CD4-positive, alpha-beta T cell (primary cell): ENCODE measurements at regions not wholly inside any gene's neighbourhood (a gene's known extent, or its start where the extent isn't known, plus 50 kb on each side); places are given as distances from the start of the nearest gene placed in this dataset.
"Not testable (repeated sequence)": the region's sequence is repeated elsewhere in the genome, so short reads cannot be mapped to it uniquely, and the experiment has no call there.

ENCODE experiments used
- ATAC-seq: fragments of 200-7000 bp; cut with Tn5 transposase; one replicate; pipeline ENCODE4 v1.10.0; 2022; ENCODE audit warnings: mild to moderate bottlenecking; ENCODE audit not compliant: poor library complexity
- CTCF ChIA-PET: fragments of 350-600 bp; sonication (Branson Sonifier 250); formaldehyde crosslinking; loops from one replicate; lab custom pipeline; 2021; ENCODE audit warnings: antibody characterized with exemption, inconsistent platforms; lab: Charles Lee
- POLR2A ChIA-PET: fragments of 350-600 bp; sonication (Branson Sonifier 250); formaldehyde crosslinking; loops from one replicate; lab custom pipeline; 2021; ENCODE audit warnings: antibody characterized with exemption, inconsistent platforms; lab: Charles Lee
- DNase-seq, 14 experiments: peaks; one replicate each; pipeline ENCODE4 v3.0.0-alpha.2; 2013 to 2020; ENCODE audit warnings: mixed read lengths in 2 of 14
- H3K27ac ChIP-seq, 2 donors: one replicate each; pipeline versions ENCODE4 v1.5.1 to v1.7.0; 2013; ENCODE audit warnings: low read length in 2 of 2, low read depth in 1 of 2, mild to moderate bottlenecking in 1 of 2
- H3K27me3 ChIP-seq, 2 experiments: 1 replicate in 1 of 2; 2 replicates in 1 of 2; pipeline versions ENCODE4 v1.6.1 to v1.7.0; 2013; ENCODE audit warnings: low read length in 2 of 2, control low read depth in 1 of 2, mild to moderate bottlenecking in 1 of 2, moderate library complexity in 1 of 2; ENCODE audit not compliant: insufficient read depth in 2 of 2, control insufficient read depth in 1 of 2
- H3K36me3 ChIP-seq: one replicate; pipeline ENCODE4 v1.6.1; 2013; ENCODE audit warnings: low read length, control low read depth; ENCODE audit not compliant: insufficient read depth
- H3K4me1 ChIP-seq: one replicate; pipeline ENCODE4 v1.6.1; 2013; ENCODE audit warnings: low read length, control low read depth; ENCODE audit not compliant: insufficient read depth
- H3K4me3 ChIP-seq: one replicate; pipeline ENCODE4 v1.5.1; 2013; ENCODE audit warnings: mild to moderate bottlenecking, low read length, moderate library complexity
- H3K9me3 ChIP-seq, 2 experiments: 1 replicate in 1 of 2; 2 replicates in 1 of 2; pipeline versions ENCODE4 v1.6.1 to v1.7.0; 2013; ENCODE audit warnings: low read length in 2 of 2, mild to moderate bottlenecking in 2 of 2, control low read depth in 1 of 2, moderate library complexity in 1 of 2; ENCODE audit not compliant: control insufficient read depth in 1 of 2, insufficient read depth in 1 of 2
- H3K27ac Mint-ChIP-seq: one replicate; pipeline ENCODE4 v1.8.0; 2020; ENCODE audit warnings: mixed read lengths
- H3K27me3 Mint-ChIP-seq: one replicate; pipeline ENCODE4 v1.8.0; 2021; ENCODE audit warnings: mixed read lengths
- H3K36me3 Mint-ChIP-seq: one replicate; pipeline ENCODE4 v1.8.0; 2021; ENCODE audit warnings: low read depth, mixed read lengths
- H3K4me1 Mint-ChIP-seq: one replicate; pipeline ENCODE4 v1.8.0; 2021; ENCODE audit warnings: low read depth, mixed read lengths
- H3K4me3 Mint-ChIP-seq: one replicate; pipeline ENCODE4 v1.8.0; 2020; ENCODE audit warnings: mild to moderate bottlenecking, mixed read lengths
- H3K9me3 Mint-ChIP-seq: one replicate; pipeline ENCODE4 v1.8.0; 2020; ENCODE audit warnings: mixed read lengths
- CTCF ChIP-seq: fragments of 200-600 bp; IDR thresholded peaks from one replicate; pipeline ENCODE4 v1.8.0; 2022; ENCODE audit warnings: antibody characterized with exemption, mild to moderate bottlenecking
- intact Hi-C, 2 experiments: fragments of 100-400 bp; cut with DNase I in 1 of 2; cut with micrococcal nuclease in 1 of 2; formaldehyde crosslinking; loops; one replicate each; pipeline versions ENCODE4 v1.15.1 to v1.9.0; 2023 to 2025; cut with DNase I, micrococcal nuclease

GRCh38 chr10:21355591-21356011 lies 169.9 kb downstream of the SKIDA1 start:
- Histone ChIP-seq H3K27ac (no peak overlapping the region), H3K27me3 (no peaks in the 10 kb centered on the region), H3K4me1 (no peaks in the 10 kb centered on the region), H3K4me3 (no peak overlapping the region), H3K9me3 (no peaks in the 10 kb centered on the region), H3K36me3 (no peaks in the 10 kb centered on the region)
- no peaks in the 10 kb centered on the region for H3K36me3 Mint-ChIP-seq
- H3K4me1 Mint-ChIP-seq, result no peaks in the 10 kb centered on the region
- intact Hi-C loops, result no loop called here
- H3K9me3 Mint-ChIP-seq, result no peaks in the 10 kb centered on the region
- DNase-seq (no peak), ATAC-seq (no peak)
- CTCF ChIA-PET, result no interaction called here
- POLR2A ChIA-PET, result no interaction called here
- no peak overlapping the region for H3K4me3 Mint-ChIP-seq
- peaks cover 4% of the 10 kb centered on the region for H3K27me3 Mint-ChIP-seq
- TF ChIP-seq CTCF, result no peak
- no peak overlapping the region for H3K27ac Mint-ChIP-seq

GRCh38 chr10:21352886-21353285 lies 172.6 kb downstream of the SKIDA1 start:
- POLR2A ChIA-PET, result no interaction called here
- no peak for TF ChIP-seq CTCF
- H3K27ac Mint-ChIP-seq, result no peak overlapping the region
- H3K4me3 Mint-ChIP-seq, result no peak overlapping the region
- Histone ChIP-seq H3K36me3 (no peaks in the 10 kb centered on the region), H3K27me3 (no peaks in the 10 kb centered on the region), H3K9me3 (no peaks in the 10 kb centered on the region), H3K27ac (no peak overlapping the region), H3K4me3 (no peak overlapping the region), H3K4me1 (no peaks in the 10 kb centered on the region)
- intact Hi-C loops, result no loop called here
- CTCF ChIA-PET, result no interaction called here
- no peak for DNase-seq
- peaks cover 4% of the 10 kb centered on the region for H3K27me3 Mint-ChIP-seq
- no peaks in the 10 kb centered on the region for H3K4me1 Mint-ChIP-seq
- H3K36me3 Mint-ChIP-seq, result no peaks in the 10 kb centered on the region
- no peaks in the 10 kb centered on the region for H3K9me3 Mint-ChIP-seq
- ATAC-seq, result no peak

GRCh38 chr10:21351594-21351993 lies 173.9 kb downstream of the SKIDA1 start:
- ATAC-seq, H3K9me3 Mint-ChIP-seq, H3K9me3 ChIP-seq, H3K36me3 Mint-ChIP-seq, H3K27me3 Mint-ChIP-seq, H3K27me3 ChIP-seq, H3K4me3 Mint-ChIP-seq, H3K36me3 ChIP-seq, H3K4me3 ChIP-seq, POLR2A ChIA-PET, CTCF ChIA-PET, DNase-seq, H3K4me1 ChIP-seq, intact Hi-C loops, H3K27ac ChIP-seq, H3K27ac Mint-ChIP-seq, H3K4me1 Mint-ChIP-seq: not testable (repeated sequence)

- Mint-ChIP-seq H3K9me3 (no peaks in the 10 kb centered on the region), H3K27me3 (peaks cover 4% of the 10 kb centered on the region), H3K27ac (no peak overlapping the region), H3K4me3 (no peak overlapping the region), H3K4me1 (no peaks in the 10 kb centered on the region), H3K36me3 (no peaks in the 10 kb centered on the region)
- POLR2A ChIA-PET, result no interaction called here
- intact Hi-C loops, result no loop called here
- no peaks in the 10 kb centered on the region for H3K36me3 ChIP-seq
- DNase-seq, result no peak
- H3K9me3 ChIP-seq, result no peaks in the 10 kb centered on the region
- no peak for ATAC-seq
- H3K4me1 ChIP-seq, result no peaks in the 10 kb centered on the region
- CTCF ChIA-PET, result no interaction called here
- no peak overlapping the region for H3K27ac ChIP-seq
- TF ChIP-seq CTCF, result no peak
- peaks cover 0 to 3% of the 10 kb centered on the region in 2 experiments for H3K27me3 ChIP-seq
- H3K4me3 ChIP-seq, result no peak overlapping the region
Measured at GRCh38 chr10:21349912-21350286, 175.6 kb downstream of the SKIDA1 start.
